ENCODE measurements at regions not wholly inside any gene's neighbourhood (a gene's known extent, or its start where the extent isn't known, plus 50 kb on each side); places are given as distances from the start of the nearest gene placed in this dataset.
A peak's percentile ranks its signal among the peaks of the same experiment; 100 is the strongest.

DNA sequence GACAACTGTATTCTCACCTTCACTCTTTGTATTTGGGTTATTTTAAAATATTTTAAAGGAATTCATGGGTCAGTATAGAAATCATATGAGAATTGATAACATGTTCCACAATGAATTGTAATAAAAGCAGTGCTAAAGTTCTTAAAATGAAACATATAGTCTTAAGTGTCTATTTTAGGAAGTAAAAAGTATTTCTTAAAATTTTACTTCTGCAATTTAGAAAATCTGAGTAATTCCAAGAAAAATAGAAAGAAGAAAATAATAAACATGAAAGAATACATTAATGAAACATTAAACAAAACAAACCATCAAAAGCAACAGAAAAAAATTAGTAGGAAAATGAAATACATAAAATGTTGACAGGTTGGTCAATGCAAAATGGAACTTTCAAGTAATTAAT, 332.4 kb downstream of the ETS1 start:
- no peak for TF ChIP-seq POLR2A (IDR thresholded peaks at IDR 0.05)
- intact Hi-C loops (cut with DNase I): no loop called here
- no peak for ATAC-seq
- DNase-seq: no peak
- Histone ChIP-seq H3K36me3 (replicated peaks in 1 of 2; ENCODE audit: insufficient read depth in 1 of 2, low read depth in 2 of 2) (no peaks in the 10 kb centered on the region), H3K4me1 (no peaks in the 10 kb centered on the region), H3K27me3 (no peaks in the 10 kb centered on the region), H3K4me3 (no peak overlapping the region), H3K9me3 (no peaks in the 10 kb centered on the region), H3K27ac (no peak overlapping the region)

DNA sequence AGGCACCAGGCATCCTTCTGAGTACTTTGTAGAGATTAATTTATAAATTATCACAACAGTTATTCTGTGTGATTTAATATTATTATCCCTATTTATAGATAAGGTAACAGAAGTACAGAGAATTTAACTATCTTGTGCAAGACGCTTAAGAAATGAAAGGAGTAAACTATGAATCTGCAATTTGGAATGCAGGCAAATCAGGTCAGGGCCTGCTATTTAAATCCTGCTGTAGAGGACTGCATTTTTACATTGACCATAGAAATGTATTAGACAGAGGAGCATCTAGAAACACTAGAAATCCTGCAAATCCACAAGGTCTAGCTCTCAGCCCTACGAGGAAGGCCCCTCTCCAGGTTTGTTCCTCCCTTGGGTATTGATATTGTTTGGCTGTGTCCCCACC, 336.2 kb downstream of the ETS1 start:
- intact Hi-C loops (cut with DNase I): no loop called here
- Histone ChIP-seq H3K4me3 (no peak overlapping the region), H3K9me3 (no peaks in the 10 kb centered on the region), H3K36me3 (replicated peaks in 1 of 2; ENCODE audit: insufficient read depth in 1 of 2, low read depth in 2 of 2) (no peaks in the 10 kb centered on the region), H3K27me3 (no peaks in the 10 kb centered on the region), H3K4me1 (no peaks in the 10 kb centered on the region), H3K27ac (no peak overlapping the region)
- ATAC-seq: no peak
- DNase-seq: no peak
- WGBS, 2 donors: 73 to 80% methylated on average over 2 of the region's 2 CpGs
- TF ChIP-seq, protein P1, sequence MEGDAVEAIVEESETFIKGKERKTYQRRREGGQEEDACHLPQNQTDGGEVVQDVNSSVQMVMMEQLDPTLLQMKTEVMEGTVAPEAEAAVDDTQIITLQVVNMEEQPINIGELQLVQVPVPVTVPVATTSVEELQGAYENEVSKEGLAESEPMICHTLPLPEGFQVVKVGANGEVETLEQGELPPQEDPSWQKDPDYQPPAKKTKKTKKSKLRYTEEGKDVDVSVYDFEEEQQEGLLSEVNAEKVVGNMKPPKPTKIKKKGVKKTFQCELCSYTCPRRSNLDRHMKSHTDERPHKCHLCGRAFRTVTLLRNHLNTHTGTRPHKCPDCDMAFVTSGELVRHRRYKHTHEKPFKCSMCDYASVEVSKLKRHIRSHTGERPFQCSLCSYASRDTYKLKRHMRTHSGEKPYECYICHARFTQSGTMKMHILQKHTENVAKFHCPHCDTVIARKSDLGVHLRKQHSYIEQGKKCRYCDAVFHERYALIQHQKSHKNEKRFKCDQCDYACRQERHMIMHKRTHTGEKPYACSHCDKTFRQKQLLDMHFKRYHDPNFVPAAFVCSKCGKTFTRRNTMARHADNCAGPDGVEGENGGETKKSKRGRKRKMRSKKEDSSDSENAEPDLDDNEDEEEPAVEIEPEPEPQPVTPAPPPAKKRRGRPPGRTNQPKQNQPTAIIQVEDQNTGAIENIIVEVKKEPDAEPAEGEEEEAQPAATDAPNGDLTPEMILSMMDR (IDR thresholded peaks at IDR 0.05): no peak

DNA sequence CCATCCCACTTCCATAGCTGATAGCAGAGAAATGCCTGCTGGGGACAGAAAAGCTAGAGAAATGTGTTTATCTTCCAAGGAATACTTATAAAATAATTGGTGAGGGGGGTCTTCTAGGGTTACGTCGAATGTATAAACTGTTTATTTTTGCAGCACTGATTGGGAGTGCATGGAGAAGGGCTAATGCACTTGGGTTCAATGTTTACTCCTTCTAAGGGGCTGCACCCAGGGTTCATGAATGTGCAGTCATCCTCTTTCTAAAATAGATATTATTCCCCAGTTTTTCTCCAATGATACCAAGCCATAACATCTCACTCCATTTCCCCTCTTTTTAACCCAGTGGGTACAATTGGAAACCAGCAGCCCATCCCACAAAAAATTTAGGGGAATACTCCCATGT, 336.9 kb downstream of the ETS1 start:
- Histone ChIP-seq H3K4me3 (no peak overlapping the region), H3K36me3 (replicated peaks in 1 of 2; ENCODE audit: insufficient read depth in 1 of 2, low read depth in 2 of 2) (no peaks in the 10 kb centered on the region), H3K9me3 (no peaks in the 10 kb centered on the region), H3K27me3 (no peaks in the 10 kb centered on the region), H3K4me1 (no peaks in the 10 kb centered on the region), H3K27ac (no peak overlapping the region)
- DNase-seq (no peak), ATAC-seq (no peak)
- TF ChIP-seq POLR2A (IDR thresholded peaks at IDR 0.05): no peak
- TF ChIP-seq, protein P1 (IDR thresholded peaks at IDR 0.05): no peak
- WGBS, 2 donors: 71 to 94% methylated on average over 2 of the region's 2 CpGs
- intact Hi-C loops (cut with DNase I): no loop called here

DNA sequence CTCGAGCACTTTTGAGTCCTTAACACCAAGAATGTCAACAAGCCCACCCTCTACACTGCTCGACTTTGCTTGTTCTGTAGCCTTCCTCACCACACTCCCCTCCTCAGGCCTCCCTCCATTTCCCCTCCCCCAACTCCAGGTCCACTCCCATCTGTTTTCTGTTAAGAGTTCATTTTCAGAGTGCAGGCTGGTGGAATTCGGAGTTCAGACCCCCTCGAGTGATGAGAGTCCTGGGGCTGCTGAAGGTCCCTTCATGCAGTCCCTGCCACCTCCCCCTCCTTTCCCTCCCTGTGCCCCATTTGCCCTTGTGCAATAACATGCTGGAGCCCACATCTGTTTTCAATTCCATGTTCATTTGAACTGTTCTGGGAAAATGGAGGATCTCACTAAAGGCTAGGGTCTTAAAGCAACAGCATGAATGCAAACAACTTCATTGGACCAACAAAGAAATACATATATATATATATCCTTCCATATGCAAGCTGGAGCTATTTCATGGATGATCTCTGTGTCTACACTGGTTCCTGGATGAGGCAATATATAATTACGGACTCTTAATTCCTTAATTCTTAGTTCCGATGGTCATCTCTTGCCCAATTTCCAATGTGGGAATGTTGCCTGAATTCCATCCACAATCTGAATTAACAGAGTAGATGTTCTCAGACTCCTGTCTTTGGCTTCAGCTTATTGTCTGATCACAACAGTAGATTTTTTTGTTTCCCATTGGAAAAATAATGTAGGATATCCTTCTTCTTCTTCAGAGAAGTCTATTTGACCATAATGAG, 340.4 kb downstream of the ETS1 start:
- Histone ChIP-seq H3K27me3 (no peaks in the 10 kb centered on the region), H3K27ac (no peak overlapping the region), H3K36me3 (replicated peaks in 1 of 2; ENCODE audit: insufficient read depth in 1 of 2, low read depth in 2 of 2) (no peaks in the 10 kb centered on the region), H3K9me3 (no peaks in the 10 kb centered on the region), H3K4me1 (no peaks in the 10 kb centered on the region), H3K4me3 (no peak overlapping the region)
- TF ChIP-seq, protein P1 (IDR thresholded peaks at IDR 0.05): no peak
- TF ChIP-seq POLR2A (IDR thresholded peaks at IDR 0.05): no peak
- peak; percentile 40 for ATAC-seq
- WGBS, 2 donors: 55 to 57% methylated on average over 6 of the region's 6 CpGs
- intact Hi-C loops (cut with DNase I): no loop called here
- no peak for DNase-seq

DNA sequence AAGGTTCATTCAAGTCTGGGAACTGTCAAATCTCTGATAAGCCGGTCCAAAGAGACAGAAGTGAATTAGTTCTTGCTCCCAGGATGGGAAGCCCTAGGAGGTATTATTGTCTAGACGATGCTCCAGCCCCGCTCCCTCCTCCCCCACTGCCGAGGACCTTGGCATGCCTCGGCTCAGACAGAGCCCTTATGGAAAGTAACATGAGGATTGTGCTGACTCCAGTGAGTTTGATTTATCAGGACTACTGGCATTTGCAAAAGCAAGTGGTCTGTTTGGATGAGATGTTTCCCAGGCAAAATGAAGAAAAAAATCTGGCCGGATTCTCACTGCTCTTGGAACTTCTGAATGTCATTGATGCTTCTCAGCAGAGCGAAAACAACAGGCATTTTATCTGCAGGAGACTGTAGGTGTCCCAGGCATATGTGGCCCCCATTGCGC, 341.0 kb downstream of the ETS1 start:
- Histone ChIP-seq H3K27ac (no peak overlapping the region), H3K36me3 (replicated peaks in 1 of 2; ENCODE audit: insufficient read depth in 1 of 2, low read depth in 2 of 2) (no peaks in the 10 kb centered on the region), H3K27me3 (no peaks in the 10 kb centered on the region), H3K4me3 (no peak overlapping the region), H3K4me1 (no peaks in the 10 kb centered on the region), H3K9me3 (no peaks in the 10 kb centered on the region)
- intact Hi-C loops (cut with DNase I): no loop called here
- peak; percentile 48 for ATAC-seq
- WGBS, 2 donors: 57 to 68% methylated on average over 8 of the region's 8 CpGs
- TF ChIP-seq, protein P1 (IDR thresholded peaks at IDR 0.05): no peak
- TF ChIP-seq POLR2A (IDR thresholded peaks at IDR 0.05): no peak
- DNase-seq: peak in 2 of 4 donors; percentile 5 to 10

All from body of pancreas (tissue), 4 donors.